Body of pancreas (tissue), 4 donors: ENCODE measurements at regions not wholly inside any gene's neighbourhood (a gene's known extent, or its start where the extent isn't known, plus 50 kb on each side); places are given as distances from the start of the nearest gene placed in this dataset.
"Not testable (repeated sequence)": the region's sequence is repeated elsewhere in the genome, so short reads cannot be mapped to it uniquely, and the experiment has no call there.

ENCODE experiments used
- ATAC-seq: fragments of 150-250 bp; one replicate; pipeline ENCODE4 v1.9.1; 2016
- DNase-seq, 4 donors: peaks; one replicate each; pipeline ENCODE4 v3.0.0-alpha.2; 2019
- H3K27ac ChIP-seq, 4 donors: fragments of 200-600 bp; sonication (generic); 1 replicate in 3 of 4; 2 replicates in 1 of 4; pipeline versions ENCODE4 v1.5.1 to v1.6.1; 2016 to 2019; ENCODE audit warnings: mild to moderate bottlenecking in 1 of 4, mixed read lengths in 1 of 4, moderate library complexity in 1 of 4
- H3K27me3 ChIP-seq, 2 donors: fragments of 200-600 bp; sonication (generic); one replicate each; pipeline ENCODE4 v1.6.0; 2016; ENCODE audit warnings: mild to moderate bottlenecking in 1 of 2
- H3K36me3 ChIP-seq, 2 donors: fragments of 200-600 bp; sonication (generic); replicated peaks in 1 of 2; 2 replicates each; pipeline ENCODE4 v1.5.1; 2016; ENCODE audit warnings: low read depth in 2 of 2; ENCODE audit not compliant: insufficient read depth in 1 of 2
- H3K4me1 ChIP-seq: fragments of 200-600 bp; sonication (generic); one replicate; pipeline ENCODE4 v1.6.0; 2016
- H3K4me3 ChIP-seq, 2 donors: fragments of 200-600 bp; sonication (generic); 1 replicate in 1 of 2; 2 replicates in 1 of 2; pipeline ENCODE4 v1.5.1; 2016 to 2019
- H3K9me3 ChIP-seq, 3 donors: fragments of 200-600 bp; sonication (generic); 1 replicate in 2 of 3; 2 replicates in 1 of 3; pipeline ENCODE4 v1.5.1; 2016
- WGBS, 2 donors: methylation state at CpG; one replicate each; pipeline ENCODE4 v1.1.5; 2017; 5-methylcytosine and 5-hydroxymethylcytosine counted together
- intact Hi-C: fragments of 100-400 bp; cut with DNase I; formaldehyde crosslinking; loops from one replicate; pipeline ENCODE4 v1.15.1; 2023

- ATAC-seq (peak; percentile 85), DNase-seq (peak in 2 of 4 donors; percentile 12 to 57)
- H3K27me3 ChIP-seq, intact Hi-C loops, H3K9me3 ChIP-seq, H3K27ac ChIP-seq, H3K4me3 ChIP-seq, H3K4me1 ChIP-seq, H3K36me3 ChIP-seq: not testable (repeated sequence)
- 20% methylated on average over 1 of the region's 3 CpGs; no CpG with 5 or more reads in 1 of the 2 donors for WGBS, 2 donors
These were observed 100.5 kb upstream of the BPY2 start for GRCh38 chrY:22883569-22883968.

GRCh38 chrY:22887949-22888348, 96.1 kb upstream of the BPY2 start:
- DNase-seq, H3K9me3 ChIP-seq, intact Hi-C loops, H3K36me3 ChIP-seq, H3K27ac ChIP-seq, H3K4me3 ChIP-seq, H3K4me1 ChIP-seq, H3K27me3 ChIP-seq: not testable (repeated sequence)
- no CpG with 5 or more reads among the region's 1 CpG for WGBS, 2 donors
- ATAC-seq = peak; percentile 65

DNA sequence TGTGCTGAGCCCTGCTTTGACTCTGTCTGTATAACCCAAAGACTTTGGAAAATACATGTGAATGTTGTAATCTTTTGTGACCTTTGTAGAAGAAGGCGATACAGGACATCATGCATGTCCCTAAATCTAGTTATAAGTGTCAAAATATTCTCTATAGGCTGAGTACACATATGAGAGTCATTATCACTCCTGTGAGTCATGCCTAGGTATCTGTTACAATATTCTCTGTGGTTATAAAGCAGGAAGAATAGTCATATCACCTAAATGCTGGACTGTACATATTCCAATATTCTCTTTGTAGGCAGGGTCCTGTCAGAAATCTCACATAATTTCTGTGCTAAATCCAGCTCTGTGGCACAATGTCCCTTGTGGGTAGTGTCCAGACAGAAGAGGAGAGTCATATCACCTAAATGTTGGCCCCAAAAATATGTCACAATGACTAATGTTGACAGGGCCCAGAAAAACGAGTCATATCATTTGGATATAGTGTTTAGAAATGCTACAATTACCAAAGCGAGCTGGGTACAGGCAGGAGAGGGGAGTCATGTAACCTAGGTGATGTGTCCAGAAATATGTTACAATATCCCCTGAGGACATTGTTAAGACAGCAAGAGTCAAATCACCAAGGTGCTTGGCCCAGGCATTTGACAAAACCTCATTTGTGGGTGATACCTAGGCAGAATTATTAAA, 80.4 kb upstream of the BPY2 start:
- H3K27me3 ChIP-seq, H3K4me3 ChIP-seq, ATAC-seq, H3K27ac ChIP-seq, H3K36me3 ChIP-seq, intact Hi-C loops, DNase-seq, H3K9me3 ChIP-seq, H3K4me1 ChIP-seq: not testable (repeated sequence)
- no CpG with 5 or more reads among the region's 3 CpGs for WGBS, 2 donors

GRCh38 chrY:22915069-22915468, 69.0 kb upstream of the BPY2 start:
- H3K9me3 ChIP-seq, DNase-seq, H3K36me3 ChIP-seq, H3K27me3 ChIP-seq, H3K27ac ChIP-seq, intact Hi-C loops, H3K4me3 ChIP-seq, H3K4me1 ChIP-seq: not testable (repeated sequence)
- WGBS, 2 donors = no CpG with 5 or more reads among the region's 2 CpGs
- ATAC-seq = peak; percentile 94

DNA sequence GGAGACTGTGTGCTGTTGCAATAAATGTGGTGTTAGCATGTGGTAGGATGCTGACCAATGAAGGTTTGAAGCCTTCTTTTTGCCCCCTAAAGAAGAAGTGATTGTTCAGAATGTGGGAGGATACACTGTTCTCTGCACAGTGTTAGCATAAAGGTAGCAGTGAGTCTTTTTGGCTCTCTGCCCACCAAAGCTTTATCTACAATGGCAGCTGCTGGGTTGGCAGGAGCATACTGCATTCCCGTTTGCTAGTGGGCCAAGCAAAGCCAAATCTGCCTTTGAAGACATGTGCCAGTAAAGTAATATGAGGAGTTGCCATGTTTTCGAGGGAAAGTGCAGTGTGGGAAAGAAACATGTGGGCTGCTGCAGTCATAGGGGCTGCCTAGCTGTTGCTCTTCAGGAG, 56.4 kb upstream of the BPY2 start:
- no CpG with 5 or more reads among the region's 2 CpGs for WGBS, 2 donors
- H3K27ac ChIP-seq, intact Hi-C loops, H3K9me3 ChIP-seq, DNase-seq, H3K27me3 ChIP-seq, H3K36me3 ChIP-seq, H3K4me1 ChIP-seq, H3K4me3 ChIP-seq: not testable (repeated sequence)
- ATAC-seq = peak; percentile 94

GRCh38 chrY:22933454-22933853, 50.6 kb upstream of the BPY2 start:
- ATAC-seq, H3K4me1 ChIP-seq, DNase-seq, H3K9me3 ChIP-seq, H3K27ac ChIP-seq, H3K4me3 ChIP-seq, H3K36me3 ChIP-seq, H3K27me3 ChIP-seq, intact Hi-C loops: not testable (repeated sequence)
- WGBS, 2 donors = no CpG with 5 or more reads among the region's 1 CpG
